ENCODE measurements at regions not wholly inside any gene's neighbourhood (a gene's known extent, or its start where the extent isn't known, plus 50 kb on each side); places are given as distances from the start of the nearest gene placed in this dataset.
"Not testable (repeated sequence)": the region's sequence is repeated elsewhere in the genome, so short reads cannot be mapped to it uniquely, and the experiment has no call there.

GRCh38 chr9:110129425-110129824 lies 78.5 kb downstream of the C9orf152 start:
- H3K27ac Mint-ChIP-seq (ENCODE audit: unreplicated experiment) = peak overlapping the region; percentile 45
- peak overlapping the region; percentile 86 for H3K4me3 Mint-ChIP-seq (ENCODE audit: unreplicated experiment)

GRCh38 chr9:110130211-110130610 lies 77.7 kb downstream of the C9orf152 start:
- Mint-ChIP-seq H3K4me1 (ENCODE audit: unreplicated experiment) (peaks cover 89% of the 10 kb centered on the region), H3K27me3 (ENCODE audit: unreplicated experiment) (peaks cover 14% of the 10 kb centered on the region), H3K27ac (ENCODE audit: unreplicated experiment) (peak overlapping the region; percentile 41), H3K9me3 (ENCODE audit: unreplicated experiment) (no peaks in the 10 kb centered on the region), H3K4me3 (ENCODE audit: unreplicated experiment) (peak overlapping the region; percentile 37), H3K36me3 (ENCODE audit: low read depth, unreplicated experiment) (peaks cover 24% of the 10 kb centered on the region)
- no peak for TF ChIP-seq CTCF (IDR thresholded peaks at IDR 0.05; ENCODE audit: unreplicated experiment)
- no peak for DNase-seq (ENCODE audit: low spot score)

More at GRCh38 chr9:110129425-110129824, 78.5 kb downstream of the C9orf152 start:
- peaks cover 27% of the 10 kb centered on the region for H3K36me3 Mint-ChIP-seq (ENCODE audit: low read depth, unreplicated experiment)
- H3K4me1 Mint-ChIP-seq (ENCODE audit: unreplicated experiment) = peaks cover 94% of the 10 kb centered on the region
- TF ChIP-seq CTCF (IDR thresholded peaks at IDR 0.05; ENCODE audit: unreplicated experiment) = no peak
- peaks cover 14% of the 10 kb centered on the region for H3K27me3 Mint-ChIP-seq (ENCODE audit: unreplicated experiment)
- DNase-seq (ENCODE audit: low spot score) = no peak
- no peaks in the 10 kb centered on the region for H3K9me3 Mint-ChIP-seq (ENCODE audit: unreplicated experiment)

- peak overlapping the region; percentile 62 for H3K4me3 Mint-ChIP-seq (ENCODE audit: unreplicated experiment)
- H3K9me3 Mint-ChIP-seq (ENCODE audit: unreplicated experiment) = no peaks in the 10 kb centered on the region
- H3K36me3 Mint-ChIP-seq (ENCODE audit: low read depth, unreplicated experiment) = peaks cover 24% of the 10 kb centered on the region
- peaks cover 12% of the 10 kb centered on the region for H3K27me3 Mint-ChIP-seq (ENCODE audit: unreplicated experiment)
- H3K27ac Mint-ChIP-seq (ENCODE audit: unreplicated experiment) = peak overlapping the region; percentile 41
- DNase-seq (ENCODE audit: low spot score) = no peak
- peaks cover 89% of the 10 kb centered on the region for H3K4me1 Mint-ChIP-seq (ENCODE audit: unreplicated experiment)
- TF ChIP-seq CTCF (IDR thresholded peaks at IDR 0.05; ENCODE audit: unreplicated experiment) = no peak
These were observed 77.1 kb downstream of the C9orf152 start for GRCh38 chr9:110130791-110131416.

GRCh38 chr9:110131499-110131898 lies 76.5 kb downstream of the C9orf152 start:
- Mint-ChIP-seq H3K9me3 (ENCODE audit: unreplicated experiment) (no peaks in the 10 kb centered on the region), H3K27me3 (ENCODE audit: unreplicated experiment) (peaks cover 9% of the 10 kb centered on the region), H3K36me3 (ENCODE audit: low read depth, unreplicated experiment) (peaks cover 30% of the 10 kb centered on the region), H3K4me3 (ENCODE audit: unreplicated experiment) (peak overlapping the region; percentile 48), H3K27ac (ENCODE audit: unreplicated experiment) (peak overlapping the region; percentile 72), H3K4me1 (ENCODE audit: unreplicated experiment) (peaks cover 89% of the 10 kb centered on the region)
- no peak for TF ChIP-seq CTCF (IDR thresholded peaks at IDR 0.05; ENCODE audit: unreplicated experiment)
- DNase-seq (ENCODE audit: low spot score) = no peak

GRCh38 chr9:110132531-110132930 lies 75.4 kb downstream of the C9orf152 start:
- H3K27me3 Mint-ChIP-seq (ENCODE audit: unreplicated experiment) = peaks cover 13% of the 10 kb centered on the region
- H3K4me1 Mint-ChIP-seq (ENCODE audit: unreplicated experiment) = peaks cover 91% of the 10 kb centered on the region
- H3K27ac Mint-ChIP-seq (ENCODE audit: unreplicated experiment) = peak overlapping the region; percentile 70

More at GRCh38 chr9:110132531-110132930, 75.4 kb downstream of the C9orf152 start:
- peaks cover 40% of the 10 kb centered on the region for H3K36me3 Mint-ChIP-seq (ENCODE audit: low read depth, unreplicated experiment)
- not testable (repeated sequence) for H3K9me3 Mint-ChIP-seq (ENCODE audit: unreplicated experiment); H3K4me3 Mint-ChIP-seq (ENCODE audit: unreplicated experiment); DNase-seq (ENCODE audit: low spot score)
